GM19238 (cell line): ENCODE measurements at regions not wholly inside any gene's neighbourhood (a gene's known extent, or its start where the extent isn't known, plus 50 kb on each side); places are given as distances from the start of the nearest gene placed in this dataset.

Experiments
- DNase-seq: peaks from one replicate; pipeline ENCODE4 v3.0.0; 2011; ENCODE audit warnings: low spot score; ENCODE audit not compliant: insufficient read length

GRCh38 chr11:92829121-92829520, 140.3 kb upstream of the MTNR1B start:
- no peak for DNase-seq

GRCh38 chr11:92829671-92830070, 139.8 kb upstream of the MTNR1B start:
- no peak for DNase-seq

- no peak for DNase-seq
These were observed 138.9 kb upstream of the MTNR1B start for GRCh38 chr11:92830377-92831155.

DNA sequence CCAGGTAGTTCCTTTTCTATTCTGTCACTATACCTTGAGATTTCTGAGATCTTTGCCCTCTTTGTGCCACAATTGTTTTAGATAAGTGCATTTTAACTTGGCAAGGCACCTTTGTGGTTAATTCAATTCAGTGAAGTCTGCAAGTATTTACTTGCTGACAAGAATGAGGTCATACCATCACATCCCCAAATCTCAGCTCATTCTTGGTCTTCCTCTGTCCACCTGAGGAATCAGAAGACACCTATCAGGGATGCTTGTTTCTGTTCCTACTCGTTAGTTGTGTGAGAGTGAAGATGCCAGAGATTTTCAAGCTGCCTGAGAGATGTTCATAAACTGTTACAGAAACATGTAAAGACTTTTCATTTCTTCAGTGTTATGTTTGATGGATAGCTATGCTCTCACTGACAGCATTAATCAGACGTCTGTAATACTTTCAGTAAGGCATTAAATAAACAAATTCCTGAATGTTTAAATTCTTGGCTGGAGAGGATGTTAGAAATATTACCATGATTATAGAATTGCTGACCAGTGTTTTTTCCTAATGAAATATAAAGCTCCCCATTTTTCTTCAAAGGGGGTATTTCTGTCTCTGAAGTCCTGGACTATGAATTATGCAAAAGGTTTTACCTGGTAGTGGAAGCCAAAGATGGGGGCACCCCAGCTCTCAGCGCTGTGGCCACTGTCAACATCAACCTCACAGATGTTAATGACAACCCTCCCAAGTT, 135.0 kb upstream of the MTNR1B start:
- DNase-seq: no peak

- DNase-seq: no peak
These were observed 131.9 kb upstream of the MTNR1B start for GRCh38 chr11:92837595-92837994.

- no peak for DNase-seq
These were observed 130.6 kb upstream of the MTNR1B start for GRCh38 chr11:92838759-92839310.

DNA sequence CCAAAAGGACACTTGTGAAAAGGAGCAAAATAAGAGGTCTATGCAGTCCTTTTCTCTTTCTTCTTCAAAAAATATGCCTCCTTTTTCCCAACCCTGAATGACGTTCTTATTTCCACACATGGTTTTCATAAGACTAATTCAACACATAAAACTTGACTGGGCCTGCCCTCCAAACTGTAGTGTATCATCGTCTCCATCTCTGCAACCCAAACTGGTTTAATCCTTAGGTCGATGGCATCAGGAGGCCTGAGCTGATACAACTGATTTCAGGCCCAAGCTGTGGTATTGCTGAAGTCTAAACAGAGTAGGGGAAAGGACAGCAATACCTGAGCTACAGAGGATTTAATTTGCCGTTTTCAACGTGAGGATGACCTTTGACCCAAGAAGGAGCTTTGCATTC, 130.0 kb upstream of the MTNR1B start:
- no peak for DNase-seq

DNA sequence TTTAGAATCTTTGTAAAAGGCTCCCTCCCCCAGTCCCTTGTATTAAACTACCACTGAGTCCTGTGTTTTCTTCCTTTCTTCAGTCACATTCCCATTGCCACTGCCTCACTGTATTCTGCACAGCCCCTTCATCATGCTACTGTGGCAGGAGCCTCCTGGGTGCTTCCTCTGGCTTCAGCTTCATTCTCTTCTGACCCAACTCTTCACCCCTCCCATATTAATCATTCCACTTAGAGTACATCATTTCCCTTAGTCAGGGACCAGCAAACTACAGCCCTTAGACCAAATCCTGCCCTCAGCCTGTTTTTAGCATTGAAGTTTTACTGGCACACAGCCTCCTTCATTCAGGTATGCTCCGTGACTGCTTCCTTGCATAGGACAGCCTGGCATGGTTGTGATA, 127.7 kb upstream of the MTNR1B start:
- DNase-seq: no peak

DNA sequence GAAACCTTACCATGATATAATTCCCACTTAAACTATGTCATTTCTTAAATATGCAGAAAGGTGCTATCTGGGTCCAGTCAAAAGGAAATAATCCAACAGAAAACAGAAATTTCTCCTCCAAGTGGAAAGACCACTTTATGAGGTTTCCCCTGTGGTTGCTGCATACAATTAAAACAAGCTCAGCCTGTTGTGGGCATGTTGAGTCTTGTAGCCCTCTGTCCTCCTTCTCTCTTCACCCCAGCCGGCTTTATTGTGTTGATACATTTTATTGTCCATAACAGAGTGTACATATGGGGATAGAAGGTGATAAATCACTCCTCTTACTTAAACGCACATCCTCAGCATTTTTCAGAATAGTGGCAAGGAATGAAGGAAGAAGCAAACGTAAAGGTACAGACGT, 126.0 kb upstream of the MTNR1B start:
- DNase-seq: no peak

- no peak for DNase-seq
These were observed 125.3 kb upstream of the MTNR1B start for GRCh38 chr11:92844197-92844596.

DNA sequence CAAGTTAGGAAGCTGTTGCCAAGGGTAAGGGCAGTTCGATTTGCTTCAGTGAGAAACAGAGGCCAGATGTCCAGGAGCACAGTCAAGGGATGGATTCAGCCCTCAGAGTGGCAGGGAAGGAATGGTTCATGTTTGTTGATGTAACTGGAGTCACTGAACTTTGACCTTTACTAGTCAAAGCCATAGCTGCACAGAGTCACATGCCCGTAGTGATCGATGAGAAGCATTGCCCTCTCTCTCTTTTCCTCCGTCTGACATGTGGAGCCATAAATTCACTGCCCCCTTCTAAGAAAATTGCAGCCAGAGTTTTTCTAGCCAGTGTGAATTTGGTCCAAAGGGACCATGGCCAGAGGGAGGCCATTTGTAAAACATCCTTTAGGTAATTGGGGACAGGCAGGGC, 124.1 kb upstream of the MTNR1B start:
- no peak for DNase-seq

GRCh38 chr11:92845805-92846204, 123.6 kb upstream of the MTNR1B start:
- DNase-seq: no peak

GRCh38 chr11:92846491-92847125, 122.8 kb upstream of the MTNR1B start:
- no peak for DNase-seq

DNA sequence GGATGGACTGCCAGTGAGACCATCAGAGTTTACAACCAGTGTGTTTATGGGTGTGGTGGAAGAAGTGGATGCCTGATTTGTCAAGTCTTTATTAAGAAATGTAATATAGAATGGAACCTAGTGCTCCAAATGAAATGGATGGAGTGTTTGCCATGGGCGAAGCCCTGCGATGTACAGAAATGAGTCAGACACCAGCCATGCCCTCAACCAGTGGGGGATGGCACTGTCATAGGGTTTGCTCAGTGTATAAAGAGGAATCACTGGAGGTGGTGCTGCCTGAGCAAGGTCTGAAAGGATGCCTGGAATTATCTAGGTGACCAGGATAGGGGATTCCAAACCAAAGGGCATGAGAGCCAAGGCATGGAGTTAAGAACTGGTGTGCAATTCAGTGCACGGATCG, 120.9 kb upstream of the MTNR1B start:
- DNase-seq: no peak

- no peak for DNase-seq
These were observed 119.1 kb upstream of the MTNR1B start for GRCh38 chr11:92850296-92850826.

DNA sequence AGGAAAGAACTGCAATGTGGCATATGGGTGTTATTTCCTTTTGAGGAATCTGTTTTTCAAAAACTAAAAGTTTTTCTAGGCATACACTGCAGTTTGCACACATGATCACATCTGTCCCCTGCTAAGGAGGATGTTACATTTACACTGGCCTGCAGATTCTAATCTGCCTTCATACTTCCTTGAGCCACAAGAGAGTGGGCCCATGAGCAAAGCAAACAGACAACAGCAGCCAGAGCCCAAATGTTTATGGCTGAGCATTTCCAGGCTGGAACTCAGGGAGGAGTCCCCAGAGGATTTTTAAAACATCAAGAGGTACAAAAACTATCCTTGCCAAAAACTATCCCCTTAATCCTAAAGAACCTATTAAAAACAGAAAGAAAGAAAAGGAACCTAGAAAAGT, 117.2 kb upstream of the MTNR1B start:
- DNase-seq: no peak

DNA sequence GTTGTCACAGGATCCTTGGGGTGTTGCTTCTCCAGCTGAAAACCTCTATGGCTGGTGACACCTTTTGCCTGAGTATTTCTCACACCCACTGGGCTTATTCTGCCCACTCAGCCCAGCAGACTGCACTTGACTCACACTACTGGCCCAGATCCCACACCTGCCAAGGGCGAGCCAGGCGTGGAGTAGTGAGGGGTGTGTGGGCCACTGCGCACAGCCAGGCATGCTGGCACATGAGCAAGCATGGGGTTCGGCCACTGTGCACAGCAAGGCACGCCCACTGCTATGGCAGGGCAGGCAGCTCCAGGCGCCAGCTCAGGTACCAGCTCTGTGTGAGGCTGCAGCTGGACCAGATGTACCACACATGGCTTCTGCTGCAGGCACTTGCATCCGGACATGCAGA, 116.5 kb upstream of the MTNR1B start:
- no peak for DNase-seq

DNA sequence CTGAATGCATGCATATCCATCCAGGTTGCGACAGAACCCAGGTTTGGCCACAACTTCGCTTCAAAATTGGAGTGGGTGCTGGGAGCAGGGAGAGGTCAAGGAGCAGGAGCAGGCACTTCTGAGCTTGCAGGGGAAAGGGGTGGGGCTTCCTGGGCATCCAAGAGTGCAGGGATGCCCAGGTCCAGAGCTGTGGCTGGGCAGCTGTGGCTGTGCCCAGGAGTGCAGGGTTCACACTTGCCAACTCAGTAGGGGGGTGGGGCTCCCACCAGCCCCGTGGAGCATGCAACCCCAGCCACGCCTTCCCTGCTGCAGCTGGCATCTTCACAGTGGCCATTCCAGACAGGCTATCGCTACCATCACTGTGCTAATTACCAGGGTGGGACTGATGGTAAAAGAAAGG, 115.3 kb upstream of the MTNR1B start:
- DNase-seq: no peak

DNA sequence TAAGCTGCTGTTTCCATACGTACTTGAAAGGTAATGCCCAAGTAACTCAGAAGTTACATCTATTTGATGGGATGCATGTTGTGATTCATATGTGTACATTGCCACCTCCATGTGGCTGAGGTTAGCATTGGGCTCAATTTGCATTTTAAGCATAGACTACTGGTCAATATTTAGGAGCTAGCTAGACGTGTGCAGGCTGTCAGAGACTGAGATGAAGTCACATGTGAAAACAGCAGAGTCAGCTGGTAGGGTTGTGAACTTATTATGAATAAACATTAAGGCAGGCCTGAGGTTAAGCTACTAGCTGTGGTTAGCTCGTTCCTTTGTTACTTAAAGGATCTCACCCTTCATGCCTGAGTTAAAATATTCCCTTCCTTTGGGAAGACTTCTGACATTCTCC, 114.5 kb upstream of the MTNR1B start:
- no peak for DNase-seq

- DNase-seq: no peak
These were observed 113.6 kb upstream of the MTNR1B start for GRCh38 chr11:92855607-92856405.

GRCh38 chr11:92857407-92857806, 112.0 kb upstream of the MTNR1B start:
- no peak for DNase-seq
